Transverse colon (tissue), 4 donors: ENCODE measurements at regions not wholly inside any gene's neighbourhood (a gene's known extent, or its start where the extent isn't known, plus 50 kb on each side); places are given as distances from the start of the nearest gene placed in this dataset.

ENCODE experiments used
- CTCF ChIP-seq, 5 experiments: fragments of 200-600 bp in 3 of 5; fragments of 450-650 bp in 2 of 5; sonication (generic) in 3 of 5; IDR thresholded peaks; 1 replicate in 2 of 5; 2 replicates in 3 of 5; pipeline ENCODE4 v1.5.1; 2016 to 2017; ENCODE audit warnings: antibody characterized with exemption in 5 of 5, inconsistent platforms in 3 of 5, mild to moderate bottlenecking in 2 of 5, moderate library complexity in 1 of 5
- EP300 ChIP-seq: sonication (generic); formaldehyde crosslinking; IDR thresholded peaks from one replicate; pipeline ENCODE4 v1.6.1; 2017; ENCODE audit warnings: antibody characterized with exemption, low read depth
- POLR2A ChIP-seq: fragments of 450-650 bp; IDR thresholded peaks from one replicate; pipeline ENCODE4 v1.6.1; 2016; ENCODE audit warnings: antibody characterized with exemption, mild to moderate bottlenecking, moderate library complexity
- POLR2AphosphoS5 ChIP-seq, 3 donors: sonication (generic); formaldehyde crosslinking; IDR thresholded peaks; one replicate each; pipeline ENCODE4 v1.6.1; 2016; ENCODE audit warnings: antibody characterized with exemption in 3 of 3

GRCh38 chr5:118736396-118736795 is 252.0 kb downstream of the DTWD2 start:
- no peak for TF ChIP-seq CTCF (IDR thresholded peaks at IDR 0.05)
- no peak for TF ChIP-seq POLR2A
- TF ChIP-seq POLR2AphosphoS5 (IDR thresholded peaks at IDR 0.05) = no peak
- TF ChIP-seq EP300 = no peak
